Esophagus squamous epithelium (tissue), 5 donors: ENCODE measurements at regions not wholly inside any gene's neighbourhood (a gene's known extent, or its start where the extent isn't known, plus 50 kb on each side); places are given as distances from the start of the nearest gene placed in this dataset.

ENCODE experiments used
- DNase-seq: peaks from one replicate; lab custom pipeline; 2025; lab: John Stamatoyannopoulos, UW
- H3K27ac ChIP-seq, 4 donors: fragments of 200-600 bp; sonication (generic); one replicate each; pipeline ENCODE4 v1.5.1; 2016 to 2019; ENCODE audit warnings: mild to moderate bottlenecking in 1 of 4
- H3K27me3 ChIP-seq, 4 donors: fragments of 200-600 bp; sonication (generic); 1 replicate in 3 of 4; 2 replicates in 1 of 4; pipeline versions ENCODE4 v1.5.1 to v1.6.0; 2017 to 2021; ENCODE audit warnings: antibody characterized with exemption in 1 of 4
- H3K36me3 ChIP-seq, 3 donors: fragments of 200-600 bp; sonication (generic); one replicate each; pipeline ENCODE4 v1.5.1; 2016 to 2019
- H3K4me1 ChIP-seq, 3 donors: fragments of 200-600 bp; sonication (generic); one replicate each; pipeline ENCODE4 v1.5.1; 2017 to 2019
- H3K4me3 ChIP-seq, 4 donors: fragments of 200-600 bp; sonication (generic); 1 replicate in 3 of 4; 2 replicates in 1 of 4; pipeline ENCODE4 v1.5.1; 2016 to 2019; ENCODE audit warnings: mild to moderate bottlenecking in 2 of 4, moderate library complexity in 1 of 4
- H3K9me3 ChIP-seq, 3 donors: fragments of 200-600 bp; sonication (generic); one replicate each; pipeline ENCODE4 v1.5.1; 2016 to 2019
- POLR2A ChIP-seq, 4 donors: fragments of 450-650 bp; IDR thresholded peaks; one replicate each; pipeline ENCODE4 v1.6.1; 2017; ENCODE audit warnings: antibody characterized with exemption in 4 of 4, mild to moderate bottlenecking in 4 of 4, moderate library complexity in 3 of 4
- WGBS, 2 donors: methylation state at CpG; one replicate each; pipeline ENCODE4 v1.1.5; 2018; 5-methylcytosine and 5-hydroxymethylcytosine counted together
- intact Hi-C: fragments of 100-400 bp; cut with DNase I; formaldehyde crosslinking; loops from one replicate; pipeline ENCODE4 v1.15.0; 2022
- TF ChIP-seq, protein P1 (sequence below), 6 experiments: fragments of 450-650 bp in 4 of 6; fragments of 200-600 bp in 2 of 6; sonication (generic) in 2 of 6; IDR thresholded peaks; one replicate each; pipeline ENCODE4 v1.5.1; 2016 to 2019; ENCODE audit warnings: antibody characterized with exemption in 6 of 6, mild to moderate bottlenecking in 4 of 6, moderate library complexity in 4 of 6
- donor health status: DM: yes; HTN: yes; CAD: no.

DNA sequence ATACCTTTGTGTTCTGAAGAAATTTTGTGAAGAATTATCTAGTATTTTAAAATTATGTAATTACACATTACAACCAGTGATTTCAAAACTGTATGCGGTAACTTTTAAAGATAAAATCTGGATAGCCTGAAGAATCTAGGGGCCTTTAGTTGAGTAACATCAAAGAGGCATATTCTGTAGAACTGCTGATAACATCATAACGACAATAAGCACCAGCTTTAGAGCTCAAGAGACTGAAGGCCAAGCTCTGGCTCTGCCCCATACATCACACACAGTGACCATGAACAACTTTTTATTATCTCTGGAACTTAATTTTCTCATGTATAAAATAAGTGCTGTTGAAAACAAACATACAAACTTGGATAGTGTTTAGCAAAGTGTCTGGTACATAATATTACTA, 121.1 kb upstream of the RHOBTB1 start:
- no peaks in the 10 kb centered on the region for H3K9me3 ChIP-seq
- H3K4me1 ChIP-seq = peaks cover 0 to 16% (median 0%) of the 10 kb centered on the region in 3 donors
- H3K27me3 ChIP-seq = no peaks in the 10 kb centered on the region
- 84 to 87% methylated on average over 2 of the region's 2 CpGs for WGBS, 2 donors
- no peak overlapping the region for H3K27ac ChIP-seq
- no peak for DNase-seq
- no peak for TF ChIP-seq POLR2A (IDR thresholded peaks at IDR 0.05)
- TF ChIP-seq, protein P1, sequence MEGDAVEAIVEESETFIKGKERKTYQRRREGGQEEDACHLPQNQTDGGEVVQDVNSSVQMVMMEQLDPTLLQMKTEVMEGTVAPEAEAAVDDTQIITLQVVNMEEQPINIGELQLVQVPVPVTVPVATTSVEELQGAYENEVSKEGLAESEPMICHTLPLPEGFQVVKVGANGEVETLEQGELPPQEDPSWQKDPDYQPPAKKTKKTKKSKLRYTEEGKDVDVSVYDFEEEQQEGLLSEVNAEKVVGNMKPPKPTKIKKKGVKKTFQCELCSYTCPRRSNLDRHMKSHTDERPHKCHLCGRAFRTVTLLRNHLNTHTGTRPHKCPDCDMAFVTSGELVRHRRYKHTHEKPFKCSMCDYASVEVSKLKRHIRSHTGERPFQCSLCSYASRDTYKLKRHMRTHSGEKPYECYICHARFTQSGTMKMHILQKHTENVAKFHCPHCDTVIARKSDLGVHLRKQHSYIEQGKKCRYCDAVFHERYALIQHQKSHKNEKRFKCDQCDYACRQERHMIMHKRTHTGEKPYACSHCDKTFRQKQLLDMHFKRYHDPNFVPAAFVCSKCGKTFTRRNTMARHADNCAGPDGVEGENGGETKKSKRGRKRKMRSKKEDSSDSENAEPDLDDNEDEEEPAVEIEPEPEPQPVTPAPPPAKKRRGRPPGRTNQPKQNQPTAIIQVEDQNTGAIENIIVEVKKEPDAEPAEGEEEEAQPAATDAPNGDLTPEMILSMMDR (IDR thresholded peaks at IDR 0.05) = no peak
- H3K36me3 ChIP-seq = no peaks in the 10 kb centered on the region
- H3K4me3 ChIP-seq = no peak overlapping the region
- intact Hi-C loops = no loop called here

DNA sequence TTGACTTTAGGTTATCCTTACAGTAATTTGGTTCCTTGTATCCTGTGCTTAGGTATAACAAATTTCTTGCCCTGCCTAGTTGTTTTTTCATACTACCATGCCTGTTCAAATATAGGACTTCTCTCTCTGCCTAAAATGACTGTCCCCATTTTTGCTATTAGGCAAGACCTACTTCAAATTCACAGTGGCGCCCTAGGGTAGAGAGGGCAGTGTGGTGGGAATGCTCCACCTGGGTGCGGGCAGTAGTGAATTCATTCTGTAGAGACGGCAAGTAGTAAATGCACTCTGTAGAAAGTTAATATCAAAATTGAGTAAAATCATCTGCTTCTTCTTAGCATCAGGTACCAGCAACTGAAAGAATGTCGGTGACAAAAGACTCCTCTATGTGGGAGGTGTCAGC, 120.4 kb upstream of the RHOBTB1 start:
- H3K27ac ChIP-seq = no peak overlapping the region
- intact Hi-C loops = no loop called here
- no peaks in the 10 kb centered on the region for H3K9me3 ChIP-seq
- no peak for DNase-seq
- H3K27me3 ChIP-seq = no peaks in the 10 kb centered on the region
- no peak overlapping the region for H3K4me3 ChIP-seq
- 92 to 97% methylated on average over 4 of the region's 4 CpGs for WGBS, 2 donors
- no peak for TF ChIP-seq POLR2A (IDR thresholded peaks at IDR 0.05)
- TF ChIP-seq, protein P1 (IDR thresholded peaks at IDR 0.05) = no peak
- H3K4me1 ChIP-seq = peaks cover 0 to 16% (median 0%) of the 10 kb centered on the region in 3 donors
- H3K36me3 ChIP-seq = no peaks in the 10 kb centered on the region

DNA sequence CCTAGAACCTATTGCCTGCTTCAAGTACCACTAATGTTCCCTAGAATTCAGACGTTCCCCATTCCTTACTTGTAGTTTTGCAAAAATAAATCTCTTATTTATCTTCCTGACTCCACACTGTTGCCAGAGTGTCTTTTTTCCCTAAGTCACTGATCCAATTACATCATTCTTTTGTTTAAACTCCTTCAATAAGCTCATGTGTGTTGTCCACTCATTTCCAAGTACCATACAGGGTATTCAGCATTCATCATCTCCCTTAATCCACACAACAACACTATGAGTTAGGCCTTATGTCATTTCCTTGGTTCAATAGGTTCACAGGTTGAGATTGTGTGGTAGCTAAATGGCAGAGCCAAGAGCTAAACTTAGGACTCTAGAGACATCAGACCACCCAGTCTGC, 119.9 kb upstream of the RHOBTB1 start:
- intact Hi-C loops = no loop called here
- no peaks in the 10 kb centered on the region for H3K9me3 ChIP-seq
- no peak overlapping the region for H3K27ac ChIP-seq
- H3K4me1 ChIP-seq = peaks cover 0 to 16% (median 0%) of the 10 kb centered on the region in 3 donors
- no peak for TF ChIP-seq POLR2A (IDR thresholded peaks at IDR 0.05)
- TF ChIP-seq, protein P1 (IDR thresholded peaks at IDR 0.05) = no peak
- DNase-seq = no peak
- H3K4me3 ChIP-seq = no peak overlapping the region
- no peaks in the 10 kb centered on the region for H3K36me3 ChIP-seq
- WGBS, 2 donors = 38 to 70% methylated on average over 1 of the region's 1 CpG
- H3K27me3 ChIP-seq = no peaks in the 10 kb centered on the region

DNA sequence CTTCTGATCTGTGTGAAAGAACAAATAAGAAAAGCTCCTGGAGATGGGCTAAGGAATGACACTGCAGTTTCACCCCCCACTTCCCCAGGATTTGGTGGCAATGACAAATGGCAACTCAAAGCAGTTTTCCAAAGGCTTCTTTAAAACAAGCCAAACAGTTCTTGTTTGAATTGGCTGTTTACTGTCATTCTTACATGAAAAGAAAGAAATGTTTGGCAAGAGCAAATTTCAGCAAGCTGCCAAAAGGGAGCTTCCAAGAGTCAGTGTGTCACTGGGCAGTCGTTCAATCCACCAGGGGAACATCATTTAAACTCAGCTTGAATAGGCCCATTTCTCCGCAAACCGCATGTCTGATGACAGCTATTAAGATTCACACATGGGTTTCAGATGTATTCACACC, 119.0 kb upstream of the RHOBTB1 start:
- Histone ChIP-seq H3K4me1 (peaks cover 0 to 16% (median 0%) of the 10 kb centered on the region in 3 donors), H3K27me3 (no peaks in the 10 kb centered on the region), H3K4me3 (no peak overlapping the region), H3K9me3 (no peaks in the 10 kb centered on the region), H3K36me3 (no peaks in the 10 kb centered on the region), H3K27ac (no peak overlapping the region)
- 24 to 54% methylated on average over 3 of the region's 3 CpGs for WGBS, 2 donors
- intact Hi-C loops = no loop called here
- TF ChIP-seq, protein P1 (IDR thresholded peaks at IDR 0.05) = no peak
- no peak for TF ChIP-seq POLR2A (IDR thresholded peaks at IDR 0.05)
- no peak for DNase-seq

DNA sequence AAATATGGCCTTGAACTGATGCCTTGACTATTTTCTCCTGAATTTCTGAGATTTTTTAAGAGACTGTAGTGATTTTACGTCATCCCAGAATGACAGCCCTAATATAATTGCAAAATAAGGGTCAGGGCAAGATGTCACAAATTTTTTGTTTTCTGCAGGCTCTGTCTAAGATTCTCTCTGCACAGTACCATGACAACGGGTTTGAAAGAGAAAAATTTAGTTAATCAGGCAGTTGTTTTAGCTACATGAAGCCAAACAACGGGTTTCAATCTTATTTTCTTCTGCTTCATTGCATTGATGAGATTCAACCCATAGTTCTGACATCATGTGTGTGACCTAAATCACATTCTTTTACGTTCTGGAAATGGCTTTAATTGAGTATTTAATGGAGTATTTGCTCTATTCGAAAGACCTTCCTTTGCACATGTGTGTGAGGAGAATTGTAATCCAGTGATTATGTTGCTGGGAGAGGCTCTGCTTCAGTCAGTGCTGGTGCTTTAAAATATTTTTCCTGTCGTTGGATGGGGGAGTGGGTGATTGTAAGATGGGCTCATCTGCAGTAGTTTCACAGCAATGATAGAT, 118.0 kb upstream of the RHOBTB1 start:
- no peak for TF ChIP-seq POLR2A (IDR thresholded peaks at IDR 0.05)
- TF ChIP-seq, protein P1 (IDR thresholded peaks at IDR 0.05) = no peak
- no peak for DNase-seq

More for the DNA sequence above, 118.0 kb upstream of the RHOBTB1 start:
- Histone ChIP-seq H3K9me3 (no peaks in the 10 kb centered on the region), H3K27me3 (no peaks in the 10 kb centered on the region), H3K27ac (no peak overlapping the region), H3K4me3 (no peak overlapping the region), H3K36me3 (no peaks in the 10 kb centered on the region), H3K4me1 (peaks cover 0 to 16% (median 0%) of the 10 kb centered on the region in 3 donors)
- WGBS, 2 donors = 66 to 75% methylated on average over 6 of the region's 6 CpGs
- intact Hi-C loops = no loop called here
